Ammon's horn (tissue), 1 donor: ENCODE measurements at regions not wholly inside any gene's neighbourhood (a gene's known extent, or its start where the extent isn't known, plus 50 kb on each side); places are given as distances from the start of the nearest gene placed in this dataset.

Experiments
- DNase-seq: peaks from one replicate; pipeline ENCODE4 v3.0.0-alpha.2; 2016; ENCODE audit warnings: low spot score

DNA sequence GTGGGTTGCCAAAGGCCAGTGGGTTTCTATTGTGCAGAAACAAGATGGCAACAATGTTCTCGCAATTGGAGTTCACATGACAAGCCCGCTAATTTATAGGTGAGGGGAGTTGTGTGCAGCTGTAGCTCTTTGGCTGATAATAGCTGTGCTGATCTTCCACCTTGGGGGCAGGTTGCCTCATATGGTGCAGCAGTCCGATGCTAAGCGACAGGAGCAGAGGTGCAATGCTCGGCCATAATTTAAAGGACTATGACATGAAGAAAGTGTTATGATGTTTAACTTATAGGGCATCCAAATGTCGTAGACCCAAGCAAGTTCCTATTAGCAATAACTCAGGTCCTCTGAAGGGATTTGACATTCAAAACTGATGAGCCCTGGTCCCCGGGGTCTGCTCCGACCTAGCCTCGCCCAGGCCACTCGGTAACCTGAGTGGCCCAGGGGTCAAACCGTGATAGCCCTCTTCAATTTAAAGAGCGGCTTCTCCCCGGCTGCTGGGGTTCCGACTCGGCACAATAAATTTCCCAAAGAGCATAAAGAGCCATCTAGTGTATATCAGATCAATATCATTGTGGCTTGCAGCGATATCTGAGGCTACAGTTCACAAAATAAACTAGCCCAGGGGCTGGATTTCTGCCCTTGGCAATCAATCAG, 724.0 kb downstream of the IRX1 start:
- no peak for DNase-seq

- no peak for DNase-seq
These were observed 734.7 kb downstream of the IRX1 start for GRCh38 chr5:4330327-4330726.

DNA sequence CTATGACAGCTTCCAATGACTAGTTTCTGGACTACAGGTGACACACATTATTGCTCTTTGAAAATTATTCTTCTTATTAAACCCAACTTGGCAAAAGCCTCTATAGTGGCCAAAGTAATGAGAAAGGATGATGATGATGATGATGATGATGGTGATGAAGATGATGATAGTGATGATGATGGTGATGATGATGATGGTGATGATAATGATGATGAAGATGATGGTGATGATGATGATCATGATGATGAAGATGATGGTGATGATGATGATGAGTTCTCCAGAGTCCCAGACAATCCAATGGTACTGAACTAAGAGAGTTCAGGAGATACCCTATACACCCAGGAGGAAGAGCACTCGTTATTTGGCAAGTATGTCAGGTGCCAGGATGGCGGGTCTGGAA, 739.4 kb downstream of the IRX1 start:
- no peak for DNase-seq

GRCh38 chr5:4337519-4337918, 741.9 kb downstream of the IRX1 start:
- no peak for DNase-seq

DNA sequence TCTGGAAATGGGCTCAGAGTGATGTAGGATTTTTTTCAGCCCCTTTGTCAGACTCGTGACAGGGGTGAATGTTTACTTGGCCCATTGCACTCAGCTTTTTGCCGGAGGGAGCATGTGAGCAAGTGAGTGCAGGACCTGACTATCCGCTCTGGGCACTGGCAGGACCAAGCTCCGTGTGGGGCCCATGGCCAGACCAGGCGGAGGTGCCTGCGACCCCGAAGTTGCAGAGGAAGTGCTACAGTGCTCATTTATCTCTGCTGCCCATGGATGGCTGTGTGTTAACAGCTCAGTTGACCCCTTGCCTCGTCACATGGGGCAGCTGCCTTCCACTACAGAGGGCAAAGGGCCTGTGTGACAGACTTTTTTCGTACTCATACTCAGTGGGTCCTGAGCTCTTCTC, 744.3 kb downstream of the IRX1 start:
- DNase-seq: no peak

DNA sequence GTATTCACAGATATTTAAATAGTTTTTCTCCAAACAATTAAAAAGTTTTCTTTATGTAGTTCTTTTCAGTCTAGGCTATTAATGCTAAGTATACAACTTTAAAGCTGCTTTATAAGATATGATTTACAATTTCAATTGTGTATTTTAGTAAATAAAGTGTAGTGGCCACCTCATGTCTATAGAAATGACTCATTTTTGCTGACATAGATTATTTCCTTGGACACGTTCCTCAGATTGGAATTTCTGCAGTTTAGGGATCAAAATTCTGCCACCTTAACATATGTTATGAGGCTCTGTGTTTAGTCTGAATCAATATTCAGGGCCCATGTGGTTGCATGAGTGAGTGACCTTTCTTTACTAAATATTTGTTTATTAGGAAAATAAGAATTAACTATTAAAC, 750.2 kb downstream of the IRX1 start:
- DNase-seq: no peak

GRCh38 chr5:4348423-4348822, 752.8 kb downstream of the IRX1 start:
- no peak for DNase-seq

GRCh38 chr5:4348919-4349318, 753.3 kb downstream of the IRX1 start:
- DNase-seq: no peak

GRCh38 chr5:4356201-4356600, 760.6 kb downstream of the IRX1 start:
- DNase-seq: no peak

- no peak for DNase-seq
These were observed 764.2 kb downstream of the IRX1 start for GRCh38 chr5:4359847-4360246.

- DNase-seq: no peak
These were observed 766.1 kb downstream of the IRX1 start for GRCh38 chr5:4361753-4362152.

- no peak for DNase-seq
These were observed 766.8 kb downstream of the IRX1 start for GRCh38 chr5:4362411-4362810.

GRCh38 chr5:4363045-4363444, 767.4 kb downstream of the IRX1 start:
- DNase-seq: no peak

GRCh38 chr5:4366628-4367027, 771.0 kb downstream of the IRX1 start:
- DNase-seq: no peak

- peak; percentile 6 for DNase-seq
These were observed 769.9 kb upstream of the ADAMTS16 start for GRCh38 chr5:4370218-4370617.

- no peak for DNase-seq
These were observed 767.6 kb upstream of the ADAMTS16 start for GRCh38 chr5:4372481-4372880.

DNA sequence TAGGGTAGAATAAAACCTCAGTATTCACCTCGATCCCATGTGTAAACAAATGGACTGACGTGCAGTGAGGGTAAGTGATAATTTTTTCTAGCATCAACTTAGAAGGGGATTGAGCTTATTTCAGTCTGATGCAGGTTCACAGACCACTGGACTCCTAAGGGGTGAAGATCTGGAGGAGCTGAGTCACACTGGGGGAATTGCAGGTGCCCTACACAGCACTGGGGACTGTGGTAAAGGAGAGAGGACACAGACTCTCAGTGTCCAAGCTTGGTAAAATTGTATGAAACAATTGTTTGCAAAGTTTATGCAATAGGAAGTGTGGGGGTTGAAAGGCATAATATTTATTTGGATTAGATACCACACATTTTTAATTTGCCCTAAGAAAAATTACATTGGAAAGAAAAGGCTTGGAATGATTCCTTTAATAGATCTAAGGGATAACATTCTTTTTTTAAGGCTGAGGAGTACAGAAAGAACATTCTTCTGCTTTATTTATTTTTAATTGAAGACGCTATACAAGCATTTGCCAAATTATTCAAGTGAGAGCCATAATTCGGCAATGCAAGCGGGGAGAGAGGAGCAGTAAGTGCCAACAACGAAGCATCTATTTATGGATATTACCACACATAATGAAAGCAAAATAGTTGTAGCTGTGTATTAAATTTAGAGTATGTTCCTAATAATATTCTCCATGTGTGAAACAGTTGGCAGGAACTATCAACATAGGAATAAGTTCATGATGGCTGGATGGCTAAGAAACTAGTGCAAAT, 766.9 kb upstream of the ADAMTS16 start:
- no peak for DNase-seq

GRCh38 chr5:4374866-4375265, 765.3 kb upstream of the ADAMTS16 start:
- DNase-seq: peak; percentile 5

DNA sequence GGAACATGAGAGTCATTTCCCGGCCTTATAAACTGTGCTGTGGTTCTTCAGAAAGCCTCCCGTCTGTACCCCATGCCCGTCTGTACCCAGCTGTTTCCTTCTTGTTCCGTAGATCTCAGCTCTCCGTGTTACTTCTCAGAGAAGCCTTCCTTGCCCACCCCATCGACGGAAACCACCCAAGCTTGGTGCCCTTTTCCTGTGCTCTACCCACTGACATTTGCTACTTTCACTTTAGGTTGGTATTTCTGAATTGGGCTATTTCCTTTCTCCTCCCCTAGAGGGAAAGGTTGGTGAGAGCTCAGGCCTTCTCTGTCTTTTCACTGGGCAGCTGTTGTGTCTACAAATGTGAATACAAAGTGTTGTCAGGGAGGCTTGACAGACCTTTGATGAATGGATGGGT, 764.5 kb upstream of the ADAMTS16 start:
- DNase-seq: no peak

DNA sequence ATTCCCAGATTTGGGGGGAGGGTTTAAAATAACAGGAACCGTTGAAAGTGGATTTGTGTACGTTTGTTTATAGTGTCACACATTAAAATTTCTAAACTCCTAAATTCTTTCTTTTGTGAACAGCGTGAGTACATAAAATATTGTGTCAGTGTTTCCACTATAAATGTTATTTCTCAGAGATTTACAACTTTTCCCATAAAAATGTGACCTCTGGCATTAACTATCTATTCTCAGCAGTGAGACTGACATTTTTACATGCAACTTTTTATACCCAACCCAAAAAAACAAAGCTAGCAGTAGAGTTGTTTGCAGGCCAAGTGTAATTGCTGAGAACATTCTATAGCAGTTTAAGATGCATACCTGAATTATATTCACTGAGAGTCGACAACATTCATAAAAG, 757.0 kb upstream of the ADAMTS16 start:
- DNase-seq: no peak

DNA sequence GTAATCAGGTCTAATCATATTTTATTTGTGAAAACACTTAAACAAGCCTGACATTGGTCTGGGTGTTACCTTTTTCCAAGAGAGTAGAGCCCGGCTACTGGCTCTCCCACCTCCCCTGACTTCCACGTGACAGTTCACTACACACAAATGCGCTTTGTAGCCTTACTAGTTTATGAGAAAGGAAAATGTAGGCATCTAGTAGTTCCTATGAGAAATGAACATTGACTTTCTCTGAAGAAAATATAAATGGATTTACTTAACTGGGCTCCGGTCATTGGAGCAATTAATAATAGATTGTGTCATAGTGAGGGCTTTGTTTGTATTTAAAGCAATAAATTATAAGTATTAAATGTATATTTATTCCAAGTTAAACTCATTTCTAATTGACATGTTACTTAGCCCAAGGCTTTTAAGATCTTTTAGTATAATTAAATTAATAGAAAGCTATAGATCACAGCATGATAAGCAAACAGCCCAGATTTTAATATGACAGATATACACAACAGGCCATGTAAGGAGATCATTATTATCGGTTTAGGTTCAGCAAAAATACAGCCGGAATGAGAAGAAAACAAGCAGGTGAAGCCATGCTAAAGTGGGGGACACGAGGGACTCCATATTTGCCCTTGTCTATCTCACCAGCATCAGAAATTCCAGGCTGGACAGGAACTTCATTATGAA, 756.5 kb upstream of the ADAMTS16 start:
- DNase-seq: no peak

DNA sequence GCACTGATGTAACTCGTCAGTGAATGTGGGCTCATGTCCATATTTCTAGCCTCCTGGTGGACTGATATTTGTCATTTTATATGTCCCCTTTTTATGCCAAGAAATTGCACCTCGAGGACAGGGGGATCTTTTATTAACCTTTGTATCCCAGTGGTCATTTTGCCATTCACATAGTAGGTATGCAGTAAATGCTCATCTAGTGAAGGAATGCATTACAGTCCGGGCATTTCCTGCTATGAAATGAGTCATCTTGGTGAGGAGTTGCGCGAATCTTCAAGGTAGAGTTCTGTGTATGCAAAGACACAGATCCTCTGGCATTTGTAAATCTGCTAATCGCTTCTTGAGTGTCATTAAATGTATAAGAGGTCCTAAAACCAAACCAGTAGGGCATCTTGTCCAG, 755.5 kb upstream of the ADAMTS16 start:
- no peak for DNase-seq

DNA sequence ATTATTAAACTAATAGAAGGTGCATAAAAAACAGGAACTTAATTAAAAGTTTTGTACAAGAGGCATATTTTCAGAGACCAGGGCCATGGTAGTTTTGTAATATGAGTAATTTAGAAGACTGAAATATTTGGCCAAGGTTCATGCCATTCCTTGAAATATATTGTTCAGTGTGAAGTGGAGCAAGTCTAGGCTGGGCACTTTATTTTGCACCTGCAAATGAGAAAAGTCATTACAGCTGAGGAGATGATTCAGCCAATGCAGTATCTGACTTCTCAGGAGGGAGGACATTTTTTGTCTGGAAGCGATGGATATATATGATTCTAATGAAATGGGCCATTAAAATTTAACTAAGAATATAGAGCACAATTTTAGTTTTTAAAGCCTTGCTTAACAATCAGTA, 754.0 kb upstream of the ADAMTS16 start:
- no peak for DNase-seq
